Kidney (tissue), 13 donors: ENCODE measurements at regions not wholly inside any gene's neighbourhood (a gene's known extent, or its start where the extent isn't known, plus 50 kb on each side); places are given as distances from the start of the nearest gene placed in this dataset.

Experiments
- DNase-seq, 5 donors: peaks; one replicate each; pipeline ENCODE4 v3.0.0-alpha.2; 2013 to 2020
- FAIRE-seq: peaks from 2 replicates; lab custom pipeline; 2012; peaks lifted over from hg19 to GRCh38; lab: Jason Lieb, UNC
- H3K27ac ChIP-seq, 2 donors: one replicate each; pipeline ENCODE4 v1.7.0; 2013; ENCODE audit warnings: low read depth in 2 of 2, low read length in 2 of 2, inconsistent platforms in 1 of 2
- H3K27me3 ChIP-seq: one replicate; pipeline ENCODE4 v1.7.1; 2013; ENCODE audit warnings: low read length, inconsistent platforms; ENCODE audit not compliant: control insufficient read depth, insufficient read depth
- H3K36me3 ChIP-seq, 3 donors: one replicate each; pipeline versions ENCODE4 v1.7.0 to v1.7.1; 2013; ENCODE audit warnings: low read length in 3 of 3, control low read depth in 1 of 3, inconsistent platforms in 1 of 3; ENCODE audit not compliant: insufficient read depth in 3 of 3, control insufficient read depth in 2 of 3
- H3K4me1 ChIP-seq, 3 donors: one replicate each; pipeline versions ENCODE4 v1.7.0 to v1.7.1; 2013; ENCODE audit warnings: low read length in 3 of 3, inconsistent platforms in 1 of 3, low read depth in 1 of 3; ENCODE audit not compliant: control insufficient read depth in 2 of 3, insufficient read depth in 2 of 3
- H3K4me3 ChIP-seq, 3 donors: one replicate each; pipeline versions ENCODE4 v1.7.0 to v1.8.1; 2013; ENCODE audit warnings: low read length in 3 of 3, control low read depth in 1 of 3, inconsistent platforms in 1 of 3
- H3K9ac ChIP-seq, 3 donors: one replicate each; pipeline versions ENCODE4 v1.7.0 to v1.7.1; 2013; ENCODE audit warnings: low read length in 3 of 3, control low read depth in 1 of 3, inconsistent platforms in 1 of 3
- H3K9me3 ChIP-seq, 3 donors: one replicate each; pipeline versions ENCODE4 v1.7.0 to v1.7.1; 2013; ENCODE audit warnings: low read length in 3 of 3, control low read depth in 1 of 3, inconsistent platforms in 1 of 3; ENCODE audit not compliant: control insufficient read depth in 2 of 3, insufficient read depth in 1 of 3
- intact Hi-C: fragments of 100-400 bp; cut with DNase I; formaldehyde crosslinking; loops from one replicate; pipeline ENCODE4 v1.11.1; 2022
- TF ChIP-seq, protein P1 (sequence below): IDR thresholded peaks from 3 replicates; pipeline ENCODE4 v1.5.1; 2012; ENCODE audit warnings: mild to moderate bottlenecking, moderate library complexity, borderline replicate concordance; ENCODE audit not compliant: insufficient read depth; ENCODE audit errors: extremely low read depth
- donor health status: control.
- donor health status: control.
- donor health status: control.
- donor health status: control.
- donor health status: control.
- donor health status: DM: yes; HTN: yes; CAD: no.
- donor health status: Normal renal cell carcinoma (clear cell type).

GRCh38 chr10:42970451-42971250 lies 106.2 kb upstream of the RET start:
- no peak overlapping the region for H3K9ac ChIP-seq
- no peaks in the 10 kb centered on the region for H3K9me3 ChIP-seq
- intact Hi-C loops: no loop called here
- no peaks in the 10 kb centered on the region for H3K4me1 ChIP-seq
- TF ChIP-seq, protein P1, sequence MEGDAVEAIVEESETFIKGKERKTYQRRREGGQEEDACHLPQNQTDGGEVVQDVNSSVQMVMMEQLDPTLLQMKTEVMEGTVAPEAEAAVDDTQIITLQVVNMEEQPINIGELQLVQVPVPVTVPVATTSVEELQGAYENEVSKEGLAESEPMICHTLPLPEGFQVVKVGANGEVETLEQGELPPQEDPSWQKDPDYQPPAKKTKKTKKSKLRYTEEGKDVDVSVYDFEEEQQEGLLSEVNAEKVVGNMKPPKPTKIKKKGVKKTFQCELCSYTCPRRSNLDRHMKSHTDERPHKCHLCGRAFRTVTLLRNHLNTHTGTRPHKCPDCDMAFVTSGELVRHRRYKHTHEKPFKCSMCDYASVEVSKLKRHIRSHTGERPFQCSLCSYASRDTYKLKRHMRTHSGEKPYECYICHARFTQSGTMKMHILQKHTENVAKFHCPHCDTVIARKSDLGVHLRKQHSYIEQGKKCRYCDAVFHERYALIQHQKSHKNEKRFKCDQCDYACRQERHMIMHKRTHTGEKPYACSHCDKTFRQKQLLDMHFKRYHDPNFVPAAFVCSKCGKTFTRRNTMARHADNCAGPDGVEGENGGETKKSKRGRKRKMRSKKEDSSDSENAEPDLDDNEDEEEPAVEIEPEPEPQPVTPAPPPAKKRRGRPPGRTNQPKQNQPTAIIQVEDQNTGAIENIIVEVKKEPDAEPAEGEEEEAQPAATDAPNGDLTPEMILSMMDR: no peak
- H3K27ac ChIP-seq: no peak overlapping the region
- H3K27me3 ChIP-seq: no peaks in the 10 kb centered on the region
- no peaks in the 10 kb centered on the region for H3K36me3 ChIP-seq
- H3K4me3 ChIP-seq: no peak overlapping the region
- FAIRE-seq (no peak), DNase-seq (peak in 3 of 5 donors; percentile 7 to 65 (median 50))

- H3K27me3 ChIP-seq: no peaks in the 10 kb centered on the region
- FAIRE-seq: no peak
Observed at GRCh38 chr10:42971251-42971599, 105.6 kb upstream of the RET start.

DNA sequence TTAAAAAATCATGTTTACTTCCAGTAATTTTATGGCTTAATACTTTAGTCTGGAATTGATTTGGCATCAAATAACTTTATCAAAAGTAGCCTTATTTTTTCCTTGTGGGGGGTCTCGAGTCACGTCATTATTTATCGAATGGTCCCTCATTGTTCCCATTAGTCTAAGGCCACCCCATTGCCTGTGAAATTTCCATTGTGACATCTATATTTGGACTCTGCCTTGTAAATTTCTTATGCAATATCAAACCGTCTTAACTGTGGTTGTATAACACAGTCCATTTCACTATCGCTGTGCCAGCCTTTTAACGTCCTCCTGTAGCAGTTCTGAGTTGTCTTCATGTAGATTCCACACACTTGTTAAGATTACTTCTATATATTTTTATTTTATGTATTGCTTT lies 103.9 kb upstream of the RET start:
- H3K27ac ChIP-seq: no peak overlapping the region
- no peak overlapping the region for H3K4me3 ChIP-seq
- DNase-seq (no peak), FAIRE-seq (no peak)
- H3K36me3 ChIP-seq: no peaks in the 10 kb centered on the region
- no peaks in the 10 kb centered on the region for H3K9me3 ChIP-seq
- intact Hi-C loops: no loop called here
- no peaks in the 10 kb centered on the region for H3K27me3 ChIP-seq
- TF ChIP-seq, protein P1: no peak
- H3K9ac ChIP-seq: no peak overlapping the region
- no peaks in the 10 kb centered on the region for H3K4me1 ChIP-seq

More at GRCh38 chr10:42971251-42971599, 105.6 kb upstream of the RET start:
- no peak overlapping the region for H3K9ac ChIP-seq
- no peak for DNase-seq
- no peaks in the 10 kb centered on the region for H3K9me3 ChIP-seq
- H3K4me3 ChIP-seq: no peak overlapping the region
- no peaks in the 10 kb centered on the region for H3K36me3 ChIP-seq
- no peaks in the 10 kb centered on the region for H3K4me1 ChIP-seq
- TF ChIP-seq, protein P1: no peak
- intact Hi-C loops: no loop called here
- H3K27ac ChIP-seq: no peak overlapping the region
